Amygdala (tissue), 56 donors: ENCODE measurements at regions not wholly inside any gene's neighbourhood (a gene's known extent, or its start where the extent isn't known, plus 50 kb on each side); places are given as distances from the start of the nearest gene placed in this dataset.
"Not testable (repeated sequence)": the region's sequence is repeated elsewhere in the genome, so short reads cannot be mapped to it uniquely, and the experiment has no call there.

Experiments
- DNase-seq, 56 donors: peaks; one replicate each; lab custom pipeline; 2025; lab: John Stamatoyannopoulos, UW

- no peak for DNase-seq
These were observed 180.2 kb upstream of the AKR1E2 start for GRCh38 chr10:4645836-4646235.

GRCh38 chr10:4643471-4643870 lies 182.5 kb upstream of the AKR1E2 start:
- no peak for DNase-seq

- no peak for DNase-seq
These were observed 186.0 kb upstream of the AKR1E2 start for GRCh38 chr10:4639960-4640359.

DNA sequence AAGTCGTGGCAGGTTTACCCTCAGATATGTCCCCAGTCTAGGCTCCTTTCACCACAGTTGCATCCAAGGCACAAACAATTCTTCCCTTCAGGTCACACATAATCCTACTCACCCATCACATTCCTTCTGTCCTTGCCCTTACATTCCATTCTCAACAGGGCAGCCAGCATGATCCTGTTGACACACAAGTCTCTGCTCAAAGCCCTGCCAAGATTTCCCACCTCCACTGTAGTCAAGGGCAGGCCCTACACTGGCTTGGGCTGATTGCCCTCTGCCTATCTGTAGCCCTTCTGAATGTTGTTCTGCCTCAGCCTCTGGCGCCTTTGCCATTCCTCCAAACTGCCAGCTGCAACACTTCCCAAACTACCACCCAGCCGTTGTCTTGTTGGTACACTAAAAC lies 187.9 kb upstream of the AKR1E2 start:
- DNase-seq = no peak

- DNase-seq = no peak
These were observed 188.3 kb upstream of the AKR1E2 start for GRCh38 chr10:4637657-4638056.

DNA sequence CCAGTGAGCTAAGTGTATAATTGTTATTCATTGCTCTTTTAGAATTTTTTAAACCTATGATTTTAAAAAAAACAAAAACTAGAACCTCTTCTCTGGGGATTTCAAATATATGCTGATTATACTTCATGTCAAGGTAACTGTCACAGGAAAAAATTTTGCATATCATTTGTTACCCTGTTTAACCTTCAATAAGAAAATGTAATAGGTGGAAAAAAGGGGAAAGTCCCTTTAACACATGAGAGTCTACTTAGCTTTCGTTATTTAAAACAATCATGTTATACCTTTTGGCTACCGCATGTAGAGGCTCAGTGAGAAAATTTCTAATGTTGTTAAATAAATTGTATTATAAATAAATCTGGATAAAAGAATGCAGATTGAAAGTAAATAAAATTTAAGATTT lies 190.1 kb upstream of the AKR1E2 start:
- DNase-seq = no peak

GRCh38 chr10:4635388-4635787 lies 190.6 kb upstream of the AKR1E2 start:
- no peak for DNase-seq

GRCh38 chr10:4633776-4634175 lies 192.2 kb upstream of the AKR1E2 start:
- DNase-seq = no peak

DNA sequence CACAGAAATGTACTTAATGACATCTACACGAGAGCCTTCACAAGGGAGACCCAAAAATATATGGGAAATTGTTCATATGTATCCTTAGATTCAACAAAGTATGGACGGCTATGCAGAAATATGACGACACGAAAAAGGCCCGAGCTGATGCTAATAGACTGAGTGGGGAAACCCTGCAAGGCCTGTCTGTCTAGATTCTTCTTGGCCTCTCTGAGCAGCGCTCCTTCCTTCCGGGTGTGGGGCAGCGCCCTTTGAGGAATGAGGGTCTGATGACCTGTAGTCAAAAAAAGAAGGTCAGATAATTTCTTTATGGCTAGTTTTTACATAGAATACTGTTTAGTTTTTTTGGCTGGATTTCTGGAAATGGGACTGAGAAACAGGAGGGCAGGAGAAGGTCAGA lies 192.8 kb upstream of the AKR1E2 start:
- no peak for DNase-seq

DNA sequence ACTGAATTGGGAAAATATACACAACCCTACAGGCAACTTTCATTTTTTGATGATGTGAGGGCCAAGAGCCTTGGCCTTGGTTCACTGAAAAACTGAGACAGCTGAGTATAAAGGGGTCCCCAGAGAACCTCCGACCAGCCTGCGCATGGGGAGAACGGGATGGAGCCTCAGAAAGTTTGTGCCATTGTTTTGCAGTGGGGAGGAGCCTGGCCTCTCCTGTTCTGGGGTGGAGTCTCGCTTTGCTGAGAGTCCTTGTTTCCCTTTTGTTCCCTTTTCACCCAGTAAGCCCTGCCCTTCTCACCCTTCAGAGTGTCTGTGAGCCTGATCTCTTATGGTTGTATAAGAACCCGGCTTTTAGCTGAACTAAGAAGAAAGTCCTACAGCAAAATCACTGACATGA lies 193.2 kb upstream of the AKR1E2 start:
- no peak for DNase-seq

- no peak for DNase-seq
These were observed 199.1 kb upstream of the AKR1E2 start for GRCh38 chr10:4626919-4627318.

GRCh38 chr10:4623757-4624420 lies 202.1 kb upstream of the AKR1E2 start:
- DNase-seq = no peak

- no peak for DNase-seq
These were observed 202.8 kb upstream of the AKR1E2 start for GRCh38 chr10:4623200-4623599.

GRCh38 chr10:4622384-4622783 lies 203.6 kb upstream of the AKR1E2 start:
- DNase-seq = no peak

DNA sequence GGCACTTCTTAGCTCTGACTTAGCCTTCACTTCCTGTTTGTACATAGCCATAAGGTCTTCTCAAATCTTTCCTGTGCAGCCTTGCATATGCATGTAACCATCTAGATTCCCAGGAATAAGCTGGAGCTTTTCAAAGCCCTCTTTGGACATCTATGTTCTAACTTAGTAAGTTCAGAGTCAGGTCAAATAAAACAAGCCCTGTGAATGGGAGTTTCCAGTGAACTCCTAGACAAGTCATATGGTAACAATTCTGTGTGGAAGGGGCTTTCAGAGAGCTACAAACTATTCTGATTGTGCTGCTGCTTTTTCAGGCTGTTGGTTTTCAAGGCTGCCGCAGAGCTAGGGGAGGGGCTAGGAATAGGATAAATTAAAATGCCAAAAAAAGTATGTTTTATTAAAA lies 208.4 kb upstream of the AKR1E2 start:
- no peak for DNase-seq

DNA sequence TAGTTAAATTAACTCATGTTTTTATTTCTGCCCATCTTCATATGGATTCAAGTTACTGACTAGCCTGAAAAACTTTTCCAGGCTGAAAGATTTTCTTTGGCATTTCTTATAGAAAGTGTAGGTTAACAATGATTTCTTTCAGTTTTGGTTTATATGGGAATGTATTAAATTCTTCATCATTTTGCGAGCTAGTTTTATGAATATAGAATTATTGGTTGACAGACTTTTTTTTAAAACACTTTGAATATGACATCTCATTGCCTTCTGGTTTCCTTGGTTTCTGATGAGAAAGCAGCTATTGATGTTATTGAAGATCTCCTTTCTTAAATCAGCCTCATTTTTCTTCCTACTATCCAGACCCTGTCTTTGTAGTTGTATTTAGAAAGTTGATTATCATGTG lies 211.0 kb upstream of the AKR1E2 start:
- no peak for DNase-seq

- DNase-seq = no peak
These were observed 216.8 kb upstream of the AKR1E2 start for GRCh38 chr10:4609251-4609650.

GRCh38 chr10:4607681-4608080 lies 218.3 kb upstream of the AKR1E2 start:
- DNase-seq = no peak

GRCh38 chr10:4606856-4607636 lies 219.0 kb upstream of the AKR1E2 start:
- DNase-seq = no peak

GRCh38 chr10:4602764-4603491 lies 223.1 kb upstream of the AKR1E2 start:
- DNase-seq = no peak

DNA sequence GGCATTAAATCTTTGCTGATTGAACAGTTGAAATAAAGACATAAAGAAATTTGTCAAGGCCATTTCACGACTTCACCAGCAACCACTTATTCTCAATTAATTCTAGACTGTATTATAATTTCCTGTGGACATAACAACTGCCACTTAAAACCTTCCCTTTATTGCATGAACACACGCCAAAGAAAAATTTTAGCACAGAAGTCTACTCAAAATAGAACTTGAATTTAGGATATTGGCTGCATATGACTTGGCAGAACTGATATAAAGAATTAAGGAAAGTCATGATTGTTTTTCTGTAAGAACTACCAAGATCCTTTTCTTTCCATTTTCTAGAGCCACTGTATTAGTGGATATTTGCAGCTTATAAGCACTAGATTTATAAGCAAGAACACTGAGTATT lies 226.5 kb upstream of the AKR1E2 start:
- DNase-seq = no peak

GRCh38 chr10:4597898-4598297 lies 228.1 kb upstream of the AKR1E2 start:
- not testable (repeated sequence) for DNase-seq
